Trophoblast cell (in vitro differentiated cells and primary cell): ENCODE measurements at regions not wholly inside any gene's neighbourhood (a gene's known extent, or its start where the extent isn't known, plus 50 kb on each side); places are given as distances from the start of the nearest gene placed in this dataset.
"Not testable (repeated sequence)": the region's sequence is repeated elsewhere in the genome, so short reads cannot be mapped to it uniquely, and the experiment has no call there.

Experiments used
- DNase-seq, 2 donors: peaks; one replicate each; pipeline ENCODE4 v3.0.0-alpha.2; 2016
- H2AFZ ChIP-seq: 2 replicates; pipeline ENCODE4 v1.6.1; 2013; ENCODE audit warnings: low read length, moderate library complexity, mild to moderate bottlenecking; ENCODE audit not compliant: insufficient read depth, poor library complexity
- H2AK5ac ChIP-seq: 2 replicates; pipeline ENCODE4 v1.6.1; 2013; ENCODE audit warnings: mild to moderate bottlenecking, low read length
- H2BK120ac ChIP-seq: 2 replicates; pipeline ENCODE4 v1.6.1; 2013; ENCODE audit warnings: low read length, mild to moderate bottlenecking, moderate library complexity; ENCODE audit not compliant: insufficient read depth, poor library complexity
- H2BK12ac ChIP-seq: 2 replicates; pipeline ENCODE4 v1.6.1; 2013; ENCODE audit warnings: mild to moderate bottlenecking, low read length, moderate library complexity
- H2BK5ac ChIP-seq: 2 replicates; pipeline ENCODE4 v1.6.1; 2013; ENCODE audit warnings: low read length, low read depth, moderate library complexity, mild to moderate bottlenecking; ENCODE audit not compliant: poor library complexity
- H3K14ac ChIP-seq: 2 replicates; pipeline ENCODE4 v1.6.1; 2013; ENCODE audit warnings: mild to moderate bottlenecking, low read length
- H3K18ac ChIP-seq: 2 replicates; pipeline ENCODE4 v1.6.1; 2013; ENCODE audit warnings: mild to moderate bottlenecking, low read length
- H3K23ac ChIP-seq: 2 replicates; pipeline ENCODE4 v1.6.1; 2013; ENCODE audit warnings: low read length
- H3K27ac ChIP-seq: 2 replicates; pipeline ENCODE4 v1.5.1; 2013; ENCODE audit warnings: low read depth, mild to moderate bottlenecking, inconsistent platforms, low read length, moderate library complexity
- H3K27me3 ChIP-seq: 2 replicates; pipeline ENCODE4 v1.6.1; 2013; ENCODE audit warnings: inconsistent platforms, mild to moderate bottlenecking, low read length, moderate library complexity; ENCODE audit not compliant: insufficient read depth
- H3K36me3 ChIP-seq, 2 experiments: 1 replicate in 1 of 2; 2 replicates in 1 of 2; pipeline ENCODE4 v1.6.1; 2013; ENCODE audit warnings: low read length in 2 of 2, mild to moderate bottlenecking in 2 of 2, moderate library complexity in 1 of 2; ENCODE audit not compliant: insufficient read depth in 2 of 2, control insufficient read depth in 1 of 2
- H3K4ac ChIP-seq: 2 replicates; pipeline ENCODE4 v1.6.1; 2013; ENCODE audit warnings: low read depth, mild to moderate bottlenecking, low read length, moderate library complexity
- H3K4me1 ChIP-seq, 2 experiments: 1 replicate in 1 of 2; 2 replicates in 1 of 2; pipeline ENCODE4 v1.6.1; 2013; ENCODE audit warnings: low read length in 2 of 2, mild to moderate bottlenecking in 2 of 2, moderate library complexity in 1 of 2; ENCODE audit not compliant: insufficient read depth in 2 of 2, control insufficient read depth in 1 of 2
- H3K4me2 ChIP-seq: 2 replicates; pipeline ENCODE4 v1.6.1; 2013; ENCODE audit warnings: inconsistent platforms, mild to moderate bottlenecking, low read length, moderate library complexity
- H3K4me3 ChIP-seq: 2 replicates; pipeline ENCODE4 v1.5.1; 2013; ENCODE audit warnings: mild to moderate bottlenecking, low read depth, low read length, inconsistent platforms
- H3K79me1 ChIP-seq: one replicate; pipeline ENCODE4 v1.6.1; 2013; ENCODE audit warnings: low read length
- H3K79me2 ChIP-seq: 2 replicates; pipeline ENCODE4 v1.6.1; 2013; ENCODE audit warnings: low read length, mild to moderate bottlenecking; ENCODE audit not compliant: control insufficient read depth, insufficient read depth, poor library complexity
- H3K9ac ChIP-seq: 2 replicates; pipeline ENCODE4 v1.6.1; 2013; ENCODE audit warnings: mild to moderate bottlenecking, low read length
- H3K9me3 ChIP-seq: 2 replicates; pipeline ENCODE4 v1.6.1; 2013; ENCODE audit warnings: low read depth, mild to moderate bottlenecking, control low read depth, inconsistent platforms, low read length; ENCODE audit not compliant: insufficient read depth
- H4K12ac ChIP-seq: 2 replicates; pipeline ENCODE4 v1.6.1; 2013; ENCODE audit warnings: low read depth, mild to moderate bottlenecking, low read length, moderate library complexity
- H4K8ac ChIP-seq: 2 replicates; pipeline ENCODE4 v1.6.1; 2013; ENCODE audit warnings: low read depth, mild to moderate bottlenecking, low read length, moderate library complexity
- H4K91ac ChIP-seq: one replicate; pipeline ENCODE4 v1.6.1; 2013; ENCODE audit warnings: low read depth, mild to moderate bottlenecking, low read length, moderate library complexity
- WGBS: extraction: QIAGEN DNeasy Blood & Tissue Kit; methylation state at CpG from one replicate; pipeline ENCODE4 v1.1.7; 2013; ENCODE audit warnings: missing lambda C conversion rate; ENCODE audit not compliant: insufficient read length, insufficient coverage; ENCODE audit errors: extremely low coverage; 5-methylcytosine and 5-hydroxymethylcytosine counted together

DNA sequence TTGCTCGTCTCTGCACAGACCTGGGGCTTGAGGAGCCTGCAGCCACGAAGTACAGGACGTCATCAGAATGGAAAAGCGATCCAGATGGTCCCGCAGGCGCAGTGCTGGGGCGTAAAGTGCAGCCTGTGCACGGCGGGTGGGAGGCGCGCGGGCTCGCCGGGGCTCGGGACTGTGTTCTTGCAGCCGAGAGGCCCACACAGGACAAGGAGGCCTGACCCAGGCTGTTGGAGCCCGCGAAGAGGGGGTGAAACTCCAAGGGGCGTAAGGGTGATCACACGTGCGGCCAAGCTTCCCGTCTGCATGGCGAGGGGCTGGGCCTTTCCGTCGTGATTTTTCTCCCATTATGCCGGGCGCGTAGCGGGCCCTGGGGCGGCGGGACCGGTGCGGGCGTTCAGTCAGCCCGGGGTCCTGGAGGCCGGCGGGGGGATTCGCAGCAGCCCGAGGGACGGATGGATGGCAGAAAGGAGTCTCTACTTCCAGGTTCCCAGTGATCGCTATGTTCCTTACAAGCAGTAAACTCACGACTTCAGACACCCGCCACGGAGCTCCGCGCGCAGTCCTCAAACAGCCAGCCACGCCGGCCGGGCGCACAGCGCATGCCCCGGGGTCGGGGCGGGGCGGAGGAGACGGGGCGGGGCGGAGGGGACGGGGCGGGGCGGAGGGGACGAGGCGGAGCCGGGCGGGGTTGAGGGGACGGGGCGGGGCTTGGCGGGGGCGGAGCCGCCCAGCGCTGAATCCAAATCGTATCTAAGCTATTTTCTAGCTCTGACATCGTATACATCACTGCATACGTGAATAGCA lies 141.0 kb upstream of the KCNJ18 start:
- H3K4me2 ChIP-seq, result peak overlapping the region; percentile 68
- no CpG with 5 or more reads among the region's 75 CpGs for WGBS
- no peaks in the 10 kb centered on the region for H3K9me3 ChIP-seq
- H3K36me3 ChIP-seq, result no peaks in the 10 kb centered on the region
- peak overlapping the region; percentile 71 for H4K8ac ChIP-seq
- H3K79me2 ChIP-seq, result no peaks in the 10 kb centered on the region
- peak overlapping the region; percentile 0 for H4K91ac ChIP-seq
- no peak overlapping the region for H2BK120ac ChIP-seq
- peak overlapping the region; percentile 51 for H4K12ac ChIP-seq
- no peak overlapping the region for H3K23ac ChIP-seq
- peak overlapping the region; percentile 62 for H3K4me3 ChIP-seq
- no peak overlapping the region for H3K18ac ChIP-seq
- H2BK5ac ChIP-seq, result no peak overlapping the region
- H3K27me3 ChIP-seq, result no peaks in the 10 kb centered on the region
- H3K9ac ChIP-seq, result peak overlapping the region; percentile 28
- no peak overlapping the region for H3K4ac ChIP-seq
- DNase-seq, result peak; percentile 48 to 79
- no peak overlapping the region for H2BK12ac ChIP-seq
- no peak overlapping the region for H3K27ac ChIP-seq
- peak overlapping the region; percentile 93 for H2AFZ ChIP-seq
- H2AK5ac ChIP-seq, result no peak overlapping the region
- peaks cover 0 to 1% of the 10 kb centered on the region in 2 experiments for H3K4me1 ChIP-seq
- H3K14ac ChIP-seq, result peak overlapping the region; percentile 53
- peaks cover 3% of the 10 kb centered on the region for H3K79me1 ChIP-seq

DNA sequence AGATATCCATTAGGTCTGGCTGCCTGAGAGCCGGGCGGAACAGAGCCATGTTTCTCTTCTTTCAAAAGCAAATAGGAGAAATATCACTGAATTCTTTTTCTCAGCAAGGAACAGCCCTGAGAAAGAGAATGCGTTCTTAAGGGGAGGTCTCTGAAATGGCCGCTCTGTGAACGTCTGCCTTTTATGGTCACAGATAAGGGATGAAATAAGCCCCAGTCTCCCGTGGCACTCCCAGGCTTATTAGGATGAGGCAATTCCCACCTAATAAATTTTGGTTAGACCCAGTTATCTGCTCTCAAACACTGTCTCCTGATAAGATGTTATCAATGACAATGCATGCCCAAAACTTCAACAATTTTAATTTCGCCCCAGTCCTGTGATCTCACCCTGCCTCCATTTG lies 133.4 kb upstream of the KCNJ18 start:
- not testable (repeated sequence) for H3K27me3 ChIP-seq, H2AK5ac ChIP-seq, H3K18ac ChIP-seq, H3K79me1 ChIP-seq, H3K9ac ChIP-seq, H3K4ac ChIP-seq, H2BK12ac ChIP-seq, H3K14ac ChIP-seq, H3K4me1 ChIP-seq, H3K4me3 ChIP-seq, H4K91ac ChIP-seq, H3K23ac ChIP-seq, H2BK120ac ChIP-seq, H3K27ac ChIP-seq, H2AFZ ChIP-seq, H3K4me2 ChIP-seq, H3K79me2 ChIP-seq, H4K8ac ChIP-seq, H3K36me3 ChIP-seq, DNase-seq, H3K9me3 ChIP-seq, H4K12ac ChIP-seq, H2BK5ac ChIP-seq
- WGBS, result no CpG with 5 or more reads among the region's 7 CpGs

DNA sequence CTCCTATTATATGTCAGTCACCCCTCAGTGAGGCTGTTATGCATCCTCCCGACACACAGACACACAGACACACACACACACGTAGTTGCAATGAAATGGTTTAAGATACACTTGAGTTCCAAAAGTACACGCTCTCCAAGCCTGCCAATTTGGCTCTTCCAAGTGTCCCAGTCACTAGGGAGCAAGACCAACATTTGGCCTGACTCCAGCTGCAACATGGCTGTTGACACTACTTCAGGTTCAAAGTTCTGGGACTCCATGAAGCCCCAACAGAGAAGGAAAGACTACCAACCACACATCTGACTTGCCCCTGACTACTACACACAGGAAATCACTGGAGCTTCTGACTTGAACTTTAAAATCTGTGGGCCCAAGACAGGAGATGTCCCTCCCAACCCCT lies 128.1 kb upstream of the KCNJ18 start:
- no peak overlapping the region for H3K4me2 ChIP-seq
- no peaks in the 10 kb centered on the region for H3K79me1 ChIP-seq
- H3K27me3 ChIP-seq, result no peaks in the 10 kb centered on the region
- H3K79me2 ChIP-seq, result no peaks in the 10 kb centered on the region
- no peak for DNase-seq
- no peak overlapping the region for H3K14ac ChIP-seq
- no peak overlapping the region for H3K4ac ChIP-seq
- no CpG with 5 or more reads among the region's 3 CpGs for WGBS
- H2AFZ ChIP-seq, result no peak overlapping the region
- H4K12ac ChIP-seq, result no peak overlapping the region
- H3K36me3 ChIP-seq, result no peaks in the 10 kb centered on the region
- H3K9ac ChIP-seq, result no peak overlapping the region
- H3K9me3 ChIP-seq, result peaks cover 11% of the 10 kb centered on the region
- no peak overlapping the region for H3K18ac ChIP-seq
- no peak overlapping the region for H3K23ac ChIP-seq
- H3K4me3 ChIP-seq, result no peak overlapping the region
- no peaks in the 10 kb centered on the region for H3K4me1 ChIP-seq
- H2BK120ac ChIP-seq, result no peak overlapping the region
- no peak overlapping the region for H3K27ac ChIP-seq
- no peak overlapping the region for H4K91ac ChIP-seq
- no peak overlapping the region for H2AK5ac ChIP-seq
- no peak overlapping the region for H2BK5ac ChIP-seq
- no peak overlapping the region for H2BK12ac ChIP-seq
- H4K8ac ChIP-seq, result no peak overlapping the region

DNA sequence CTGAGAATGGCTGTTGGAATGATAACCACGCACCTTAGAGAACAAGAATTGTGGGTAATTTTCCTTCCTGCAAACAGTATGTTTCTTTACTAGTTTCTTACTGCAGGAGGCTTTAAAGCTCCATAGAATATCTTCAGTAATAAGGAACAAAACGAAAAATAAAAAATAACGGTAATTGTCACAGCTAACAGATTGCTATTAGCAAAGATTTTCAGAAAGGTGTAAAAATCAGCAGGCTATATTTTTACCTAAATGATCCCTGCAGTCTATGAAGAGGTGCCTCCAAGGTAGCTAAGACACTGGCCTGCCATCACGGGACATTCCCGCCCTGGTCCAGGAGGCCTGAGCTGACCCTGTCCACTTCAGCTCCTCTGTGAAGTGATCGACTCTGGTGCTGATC lies 127.6 kb upstream of the KCNJ18 start:
- not testable (repeated sequence) for H4K12ac ChIP-seq, H2BK5ac ChIP-seq, H3K23ac ChIP-seq, H3K18ac ChIP-seq, H4K91ac ChIP-seq, H3K79me2 ChIP-seq, H3K36me3 ChIP-seq, H3K4ac ChIP-seq, H3K9ac ChIP-seq, DNase-seq, H3K79me1 ChIP-seq, H3K14ac ChIP-seq, H4K8ac ChIP-seq, H3K4me1 ChIP-seq, H2BK120ac ChIP-seq, H3K27me3 ChIP-seq, H2AFZ ChIP-seq, H3K4me3 ChIP-seq, H2AK5ac ChIP-seq, H2BK12ac ChIP-seq, H3K27ac ChIP-seq, H3K4me2 ChIP-seq
- H3K9me3 ChIP-seq, result peaks cover 11% of the 10 kb centered on the region
- whole genome bisulfite sequencing, result no CpG with 5 or more reads among the region's 6 CpGs
